Hematopoietic multipotent progenitor cell treated with erythropoietin and hydrocortisone succinate and interleukin-3 and kit ligand, for 17 days (in vitro differentiated cells): ENCODE measurements at regions not wholly inside any gene's neighbourhood (a gene's known extent, or its start where the extent isn't known, plus 50 kb on each side); places are given as distances from the start of the nearest gene placed in this dataset.
A peak's percentile ranks its signal among the peaks of the same experiment; 100 is the strongest.

Experiments used
- DNase-seq: peaks from one replicate; pipeline ENCODE4 v3.0.0-alpha.2; 2015; ENCODE audit warnings: low spot score

- no peak for DNase-seq
These were observed 206.0 kb upstream of the RPS6KA3 start for GRCh38 chrX:20472620-20473258.

- DNase-seq, result no peak
These were observed 205.4 kb upstream of the RPS6KA3 start for GRCh38 chrX:20472148-20472547.

GRCh38 chrX:20471483-20471882 is 204.8 kb upstream of the RPS6KA3 start:
- no peak for DNase-seq

DNA sequence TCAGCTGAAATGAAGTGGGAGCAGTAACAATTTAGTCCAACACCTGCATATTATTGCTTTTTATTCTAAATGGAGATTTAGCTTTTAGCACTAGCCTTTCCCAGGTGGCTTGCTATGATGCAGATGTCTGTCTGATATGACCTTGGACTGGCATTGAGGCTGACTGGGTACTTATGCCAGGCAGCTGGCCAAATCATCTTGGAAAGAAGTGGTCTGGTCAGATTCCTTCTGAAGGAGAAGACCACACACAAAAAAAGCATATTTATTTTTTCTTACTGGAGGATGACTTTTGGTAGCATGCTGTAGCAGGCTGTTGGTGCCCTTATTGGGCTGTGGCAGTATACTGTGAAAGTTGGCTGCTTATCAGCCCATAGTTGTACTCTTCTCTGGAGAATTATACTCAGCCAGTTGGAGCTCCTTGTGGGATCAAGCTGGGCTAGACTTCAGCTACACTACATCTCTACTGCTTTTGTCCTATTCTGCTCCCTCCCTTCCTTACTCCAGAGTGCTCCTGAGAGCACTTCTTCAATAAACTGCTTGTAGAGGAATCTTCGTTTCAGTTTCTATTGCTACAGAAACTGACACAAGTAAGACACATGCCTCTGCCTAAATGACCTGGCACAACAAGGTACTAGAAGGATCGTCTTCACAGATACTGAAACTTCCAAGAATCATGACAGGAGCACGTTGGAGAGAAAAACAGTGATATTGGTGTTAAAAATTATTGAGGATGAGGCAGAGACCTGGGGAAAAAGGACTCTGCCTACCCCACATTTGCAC is 196.8 kb upstream of the RPS6KA3 start:
- DNase-seq, result no peak

DNA sequence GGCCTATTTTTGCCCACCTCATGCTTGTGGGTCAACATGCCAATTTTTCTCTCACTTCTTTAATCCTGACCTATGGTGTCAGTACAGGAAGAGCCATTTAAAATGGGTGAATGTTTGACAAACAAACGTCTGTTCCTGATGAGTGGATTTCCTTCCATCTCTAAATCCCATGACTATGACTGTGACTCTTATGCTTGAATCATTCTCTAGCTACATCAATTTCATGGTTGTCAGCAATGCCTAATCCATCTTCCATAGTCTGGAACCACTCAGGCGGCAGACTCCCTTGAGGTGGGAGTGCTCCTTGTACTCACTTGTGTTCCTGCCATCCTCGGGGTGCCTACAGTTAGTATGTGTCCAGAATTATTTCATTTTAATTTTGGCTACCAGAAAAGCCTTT is 194.9 kb upstream of the RPS6KA3 start:
- no peak for DNase-seq

- no peak for DNase-seq
These were observed 194.3 kb upstream of the RPS6KA3 start for GRCh38 chrX:20461002-20461401.

- DNase-seq, result no peak
These were observed 193.0 kb upstream of the RPS6KA3 start for GRCh38 chrX:20459410-20460350.

- DNase-seq, result no peak
These were observed 190.3 kb upstream of the RPS6KA3 start for GRCh38 chrX:20456971-20457370.

DNA sequence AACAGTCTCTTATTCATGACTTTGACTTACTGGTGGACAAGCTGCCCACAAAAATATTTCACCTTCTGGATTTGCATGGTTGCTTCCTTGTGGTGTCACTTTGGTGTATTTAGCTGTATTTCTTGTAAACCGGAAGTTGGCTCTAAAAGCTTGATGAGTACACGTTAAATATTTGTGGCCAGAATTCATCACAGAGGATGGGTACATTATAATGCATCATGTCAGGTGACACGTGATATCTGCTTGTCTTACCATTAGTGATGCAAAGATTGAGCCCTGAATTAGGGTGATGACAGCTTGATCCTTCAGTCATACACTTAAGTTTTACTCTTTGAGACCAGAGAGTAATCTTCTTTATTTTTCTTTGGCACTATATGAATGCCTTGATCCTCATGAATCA is 188.3 kb upstream of the RPS6KA3 start:
- DNase-seq, result no peak

- DNase-seq, result no peak
These were observed 187.4 kb upstream of the RPS6KA3 start for GRCh38 chrX:20454117-20454516.

DNA sequence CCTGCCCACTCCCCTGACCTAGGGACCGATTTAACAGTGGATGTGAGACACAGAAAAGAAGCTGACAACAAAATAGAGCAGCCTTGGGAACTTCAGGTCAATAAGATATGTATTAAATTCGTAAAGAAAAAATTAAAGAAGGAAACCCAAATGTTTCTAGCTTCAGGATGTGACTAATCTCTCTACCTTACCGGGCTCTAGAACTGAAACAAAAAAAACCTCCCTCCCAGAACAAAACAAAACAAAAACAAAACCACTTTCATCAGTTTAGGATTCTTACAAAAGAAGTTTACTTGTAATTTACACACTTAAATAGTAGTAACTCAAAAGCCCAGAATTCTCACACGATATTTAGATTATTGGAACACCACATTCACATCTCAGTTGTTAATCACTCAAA is 185.8 kb upstream of the RPS6KA3 start:
- DNase-seq, result no peak

DNA sequence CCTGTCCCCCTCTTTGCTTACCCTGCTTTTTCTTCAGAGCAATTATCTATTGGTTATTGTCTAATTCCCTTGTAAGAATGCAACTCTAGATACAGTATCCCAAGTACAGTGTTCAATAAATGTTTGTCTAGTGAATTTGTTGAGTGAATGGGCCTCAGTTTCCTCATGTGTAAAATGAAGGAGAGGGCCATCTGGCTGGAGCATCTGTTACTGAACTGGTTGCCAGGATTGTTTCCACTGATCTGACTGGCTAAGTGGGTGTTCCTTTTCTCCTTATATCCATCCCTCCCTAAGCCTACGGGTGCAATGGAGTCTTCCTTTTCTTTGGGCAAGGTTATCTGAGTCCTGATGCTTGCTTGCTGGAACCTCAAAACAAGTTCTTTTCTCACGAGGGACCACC is 185.2 kb upstream of the RPS6KA3 start:
- DNase-seq, result no peak

DNA sequence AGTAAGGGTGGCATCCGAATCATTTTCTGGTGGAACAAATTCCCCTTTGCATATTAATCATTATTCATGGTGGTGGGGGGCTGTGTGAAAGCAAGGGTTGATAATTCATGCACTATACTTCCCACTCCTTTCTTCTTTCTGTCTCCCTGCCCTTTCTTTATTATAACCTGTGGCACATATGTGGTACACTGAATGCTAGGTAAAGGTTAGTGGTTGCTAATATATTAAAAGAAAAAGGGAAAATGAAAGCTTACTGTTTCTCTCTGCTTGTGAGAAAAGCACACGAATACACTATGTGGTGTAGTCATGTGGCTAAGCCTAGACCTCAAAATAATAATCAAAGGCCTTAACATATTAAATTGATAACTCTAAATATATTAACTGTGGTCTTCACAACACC is 178.4 kb upstream of the RPS6KA3 start:
- DNase-seq, result no peak

GRCh38 chrX:20442597-20442996 is 175.9 kb upstream of the RPS6KA3 start:
- peak; percentile 52 for DNase-seq

GRCh38 chrX:20441123-20441522 is 174.4 kb upstream of the RPS6KA3 start:
- DNase-seq, result no peak

GRCh38 chrX:20438871-20439526 is 172.3 kb upstream of the RPS6KA3 start:
- DNase-seq, result no peak

- no peak for DNase-seq
These were observed 171.0 kb upstream of the RPS6KA3 start for GRCh38 chrX:20437683-20438082.

DNA sequence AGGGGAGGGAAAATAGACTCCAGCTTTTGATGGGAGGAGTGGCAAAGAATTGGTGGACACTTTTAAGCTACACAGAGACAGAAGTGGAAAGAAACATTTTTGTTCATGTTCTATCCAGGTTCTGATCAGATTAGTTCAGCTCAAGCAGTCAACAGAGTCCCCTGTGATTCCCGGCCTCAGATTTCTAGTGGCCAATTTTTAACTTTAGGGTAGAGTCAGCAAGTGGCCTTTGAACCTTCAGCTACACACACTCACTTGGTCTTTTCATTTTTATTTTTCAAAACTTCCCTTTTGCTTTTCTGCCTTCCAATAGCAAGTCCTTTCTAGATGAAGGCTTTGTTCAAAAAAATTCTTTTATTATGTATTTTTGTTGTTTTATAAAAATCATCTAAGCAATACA is 169.2 kb upstream of the RPS6KA3 start:
- no peak for DNase-seq

DNA sequence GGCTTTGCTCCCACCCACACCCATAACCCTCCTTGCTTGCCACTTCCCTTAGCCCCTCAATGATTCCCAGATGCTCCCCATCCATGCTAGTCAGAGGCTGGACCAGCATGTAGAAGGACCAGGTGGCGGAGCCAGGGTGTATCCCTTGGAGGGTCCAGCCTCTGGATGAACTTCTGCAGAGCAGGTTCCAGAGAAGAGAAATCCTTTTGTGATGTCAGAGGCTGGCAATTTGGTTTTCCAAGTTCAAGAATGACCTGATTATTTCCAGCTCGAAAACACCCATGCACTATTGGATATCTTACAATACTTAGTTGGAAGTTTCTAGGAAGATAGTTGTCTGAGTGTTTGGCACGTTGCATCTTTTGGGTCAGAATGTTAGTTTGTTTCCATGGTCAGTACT is 168.3 kb upstream of the RPS6KA3 start:
- DNase-seq, result no peak

DNA sequence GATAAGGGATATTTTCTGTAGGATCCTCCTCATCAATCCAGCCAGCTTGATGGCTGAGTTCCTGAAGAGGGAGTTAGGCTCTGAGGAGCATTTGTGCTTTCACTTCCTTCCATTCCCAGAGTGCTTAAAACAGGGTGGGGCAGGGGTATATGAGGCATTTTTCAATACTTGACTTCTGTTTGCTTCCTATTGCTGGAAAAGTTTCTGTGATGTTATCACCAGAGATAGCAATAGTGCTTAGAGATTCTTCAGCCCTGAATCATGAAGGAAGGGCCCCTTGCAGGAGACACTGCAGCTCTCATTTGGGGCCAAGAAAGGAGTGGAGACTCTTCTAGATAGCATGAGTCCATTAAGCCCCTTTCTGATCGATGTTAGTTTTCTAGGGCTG is 166.7 kb upstream of the RPS6KA3 start:
- no peak for DNase-seq

GRCh38 chrX:20432746-20433387 is 166.2 kb upstream of the RPS6KA3 start:
- DNase-seq, result no peak

DNA sequence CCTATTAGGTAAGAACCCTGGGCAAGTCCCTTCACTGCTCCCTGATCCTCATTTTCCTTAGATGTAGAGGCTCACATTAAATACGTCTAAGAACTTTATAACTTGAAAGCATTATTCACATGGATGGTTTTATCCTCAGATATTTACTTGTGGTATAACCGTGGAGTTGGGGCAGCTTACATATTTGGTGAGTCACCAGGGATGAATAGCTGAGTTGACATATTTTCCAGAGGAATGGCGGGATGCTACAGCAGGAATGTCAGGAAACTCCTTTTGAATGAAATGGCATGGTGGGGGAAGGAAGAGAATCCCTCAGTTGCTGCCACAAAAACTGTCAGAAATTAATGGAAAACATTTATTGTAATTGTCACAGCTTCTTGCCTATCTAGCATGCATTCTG is 165.3 kb upstream of the RPS6KA3 start:
- no peak for DNase-seq
